Gastrocnemius medialis (tissue), 4 donors: ENCODE measurements at regions not wholly inside any gene's neighbourhood (a gene's known extent, or its start where the extent isn't known, plus 50 kb on each side); places are given as distances from the start of the nearest gene placed in this dataset.

Experiments
- POLR2A ChIP-seq, 2 donors: fragments of 450-650 bp; IDR thresholded peaks; one replicate each; pipeline ENCODE4 v1.6.1; 2017; ENCODE audit warnings: antibody characterized with exemption in 2 of 2, mild to moderate bottlenecking in 2 of 2, moderate library complexity in 2 of 2
- TF ChIP-seq, protein P1 (sequence below), 5 experiments: fragments of 450-650 bp in 3 of 5; fragments of 200-600 bp in 2 of 5; sonication (generic) in 2 of 5; IDR thresholded peaks in 4 of 5; conservative IDR thresholded peaks in 1 of 5; 1 replicate in 4 of 5; 2 replicates in 1 of 5; pipeline ENCODE4 v1.5.1; 2016 to 2019; ENCODE audit warnings: antibody characterized with exemption in 5 of 5, mild to moderate bottlenecking in 3 of 5, moderate library complexity in 3 of 5

DNA sequence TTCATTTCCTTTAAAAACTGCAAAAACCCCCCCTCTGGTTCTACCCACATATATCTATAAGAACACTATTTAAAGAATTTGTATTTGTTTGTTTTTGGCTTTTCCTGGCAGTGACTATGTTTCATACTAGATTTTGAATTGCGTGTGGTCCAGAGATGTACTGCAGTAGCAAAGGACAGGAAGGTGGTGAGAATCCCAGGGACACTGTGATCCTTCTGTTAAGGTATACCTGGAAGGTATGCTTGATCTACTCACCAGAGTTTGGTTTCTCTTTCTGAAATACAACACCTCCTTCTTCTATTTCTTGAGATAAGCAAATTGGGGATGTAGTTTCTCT lies 129.6 kb upstream of the RASGEF1B start:
- TF ChIP-seq, protein P1, sequence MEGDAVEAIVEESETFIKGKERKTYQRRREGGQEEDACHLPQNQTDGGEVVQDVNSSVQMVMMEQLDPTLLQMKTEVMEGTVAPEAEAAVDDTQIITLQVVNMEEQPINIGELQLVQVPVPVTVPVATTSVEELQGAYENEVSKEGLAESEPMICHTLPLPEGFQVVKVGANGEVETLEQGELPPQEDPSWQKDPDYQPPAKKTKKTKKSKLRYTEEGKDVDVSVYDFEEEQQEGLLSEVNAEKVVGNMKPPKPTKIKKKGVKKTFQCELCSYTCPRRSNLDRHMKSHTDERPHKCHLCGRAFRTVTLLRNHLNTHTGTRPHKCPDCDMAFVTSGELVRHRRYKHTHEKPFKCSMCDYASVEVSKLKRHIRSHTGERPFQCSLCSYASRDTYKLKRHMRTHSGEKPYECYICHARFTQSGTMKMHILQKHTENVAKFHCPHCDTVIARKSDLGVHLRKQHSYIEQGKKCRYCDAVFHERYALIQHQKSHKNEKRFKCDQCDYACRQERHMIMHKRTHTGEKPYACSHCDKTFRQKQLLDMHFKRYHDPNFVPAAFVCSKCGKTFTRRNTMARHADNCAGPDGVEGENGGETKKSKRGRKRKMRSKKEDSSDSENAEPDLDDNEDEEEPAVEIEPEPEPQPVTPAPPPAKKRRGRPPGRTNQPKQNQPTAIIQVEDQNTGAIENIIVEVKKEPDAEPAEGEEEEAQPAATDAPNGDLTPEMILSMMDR (IDR thresholded peaks at IDR 0.05 in 4 of 5, conservative IDR thresholded peaks at IDR 0.05 in 1 of 5), result no peak
- no peak for TF ChIP-seq POLR2A (IDR thresholded peaks at IDR 0.05)
